ENCODE measurements at regions not wholly inside any gene's neighbourhood (a gene's known extent, or its start where the extent isn't known, plus 50 kb on each side); places are given as distances from the start of the nearest gene placed in this dataset.
"Not testable (repeated sequence)": the region's sequence is repeated elsewhere in the genome, so short reads cannot be mapped to it uniquely, and the experiment has no call there.

DNA sequence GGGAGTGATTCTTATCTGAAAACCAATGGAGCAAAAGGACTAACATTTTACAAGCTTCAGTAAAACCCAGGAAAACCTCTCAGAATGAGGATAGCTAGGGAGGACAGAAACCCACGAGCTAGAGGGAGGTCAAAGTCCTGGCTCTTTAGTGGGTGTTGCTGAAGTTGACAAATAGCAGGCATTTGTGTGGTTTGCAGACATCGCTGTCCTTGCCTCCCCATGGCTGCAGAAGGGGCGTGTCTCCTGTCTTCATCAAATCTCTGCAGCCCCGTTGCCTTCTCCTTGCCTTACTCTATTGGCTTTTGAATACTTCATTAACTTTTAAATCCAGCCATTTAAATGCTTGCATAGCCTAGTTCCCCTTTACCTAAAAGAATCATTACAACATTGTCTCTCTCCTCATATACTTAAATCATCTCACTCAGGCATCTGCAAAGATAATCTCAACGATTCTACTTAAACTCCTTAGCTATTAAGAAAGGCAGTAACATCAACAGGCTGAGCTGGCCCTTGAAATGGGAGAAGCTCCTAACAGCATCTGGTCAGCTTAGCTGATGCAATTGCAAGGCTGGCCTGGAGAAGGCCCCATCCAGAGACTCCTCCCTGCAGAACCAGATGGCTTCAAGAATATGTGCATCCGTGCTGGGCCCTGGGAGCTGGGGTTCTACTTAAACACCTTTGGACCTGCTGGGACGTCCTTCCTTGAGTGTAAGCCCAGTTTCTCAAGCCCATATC lies 152.8 kb upstream of the TAS2R1 start:
- no peak for DNase-seq

DNA sequence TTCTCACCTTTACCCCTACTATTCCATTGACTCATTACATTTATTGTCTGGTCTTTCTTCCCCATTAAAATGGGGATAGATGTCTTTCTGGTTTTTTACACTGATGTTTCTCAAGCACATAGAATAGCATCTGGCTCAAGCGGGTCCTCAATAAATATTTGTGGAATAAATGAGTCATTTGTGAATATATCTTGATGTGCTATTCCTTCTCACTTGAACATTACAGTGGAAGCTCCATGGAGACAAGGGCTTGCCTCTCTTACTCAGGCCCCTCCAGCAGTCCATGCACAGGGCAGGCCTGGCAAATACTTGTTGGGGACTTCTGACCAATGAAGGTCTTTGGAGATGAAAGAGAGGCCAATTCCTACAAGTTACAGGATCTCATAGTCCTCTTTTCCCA lies 151.7 kb upstream of the TAS2R1 start:
- no peak for DNase-seq

DNA sequence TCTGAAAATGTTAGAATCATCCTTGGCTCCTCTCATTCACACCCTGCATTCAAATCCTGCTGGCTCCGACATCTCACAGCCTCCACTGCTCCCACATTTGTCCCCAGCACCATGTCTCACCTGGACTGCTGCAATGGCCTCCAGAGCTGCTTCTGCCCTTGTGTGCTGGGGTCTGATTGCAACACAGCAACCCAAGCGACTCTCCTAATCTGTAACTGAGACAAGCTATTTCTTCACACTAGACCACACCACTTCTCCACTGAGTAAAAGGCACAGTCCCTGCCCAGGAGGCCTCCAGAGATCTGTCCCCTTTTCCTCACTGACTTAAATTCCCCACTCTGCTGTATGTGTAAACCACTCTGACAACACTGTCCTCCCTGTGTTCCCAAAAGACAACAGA lies 151.1 kb upstream of the TAS2R1 start:
- no peak for DNase-seq

DNA sequence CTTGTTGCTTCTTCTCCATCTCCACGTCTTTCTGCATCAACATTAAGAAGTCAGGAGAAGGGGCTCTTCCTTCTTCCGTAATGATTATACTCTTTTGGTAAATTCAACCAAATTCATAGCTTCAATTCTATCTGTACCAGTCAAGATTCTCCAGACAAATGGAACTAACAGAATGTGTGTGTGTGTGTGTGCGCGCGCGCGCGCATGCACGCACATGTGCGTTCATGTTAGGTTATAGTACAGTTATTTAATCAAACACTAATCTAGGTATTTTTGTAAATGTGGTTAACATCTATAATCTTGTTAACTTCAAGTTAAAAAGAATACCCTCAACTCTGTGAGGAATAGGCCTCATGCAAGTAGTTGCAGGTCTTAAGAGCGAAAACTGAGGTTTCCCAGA lies 150.3 kb upstream of the TAS2R1 start:
- no peak for DNase-seq

DNA sequence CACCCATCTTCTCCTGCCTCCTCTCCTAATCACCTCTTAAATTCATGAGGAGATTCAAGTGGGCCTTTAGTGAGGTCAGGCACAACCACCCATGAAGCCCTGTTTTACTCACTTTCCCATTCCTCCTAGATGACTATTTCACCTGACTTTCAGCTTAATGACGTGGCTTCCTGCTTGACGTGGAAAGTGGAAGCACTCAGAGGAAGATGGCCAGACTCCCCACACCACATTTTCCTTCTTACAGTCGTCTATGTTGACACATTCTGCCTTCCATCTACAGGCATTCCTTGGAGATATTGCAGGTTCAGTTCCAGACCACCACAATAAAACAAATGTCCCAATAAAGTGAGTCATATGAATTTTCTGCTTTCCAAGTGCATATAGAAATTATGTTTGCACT lies 146.4 kb upstream of the TAS2R1 start:
- no peak for DNase-seq

DNA sequence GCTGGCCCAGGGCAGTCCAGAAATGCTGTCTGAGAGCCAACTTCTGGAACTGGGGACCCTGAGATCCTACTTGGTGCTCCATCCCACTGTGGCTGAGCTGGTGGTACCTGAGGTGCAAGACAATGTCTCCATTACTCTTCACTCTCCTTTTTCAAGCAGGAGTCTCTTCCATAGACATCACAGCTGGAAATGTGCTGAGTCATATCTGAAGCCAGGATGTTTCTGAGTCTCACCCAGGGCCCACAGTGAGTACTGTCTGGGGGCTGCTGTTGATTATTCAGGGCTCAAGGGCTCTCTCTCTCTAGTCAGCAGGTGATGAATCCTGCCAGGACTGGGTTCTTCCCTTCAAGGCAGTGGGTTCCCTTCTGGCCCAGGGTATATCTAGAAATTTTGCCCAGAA lies 145.2 kb upstream of the TAS2R1 start:
- DNase-seq = no peak

DNA sequence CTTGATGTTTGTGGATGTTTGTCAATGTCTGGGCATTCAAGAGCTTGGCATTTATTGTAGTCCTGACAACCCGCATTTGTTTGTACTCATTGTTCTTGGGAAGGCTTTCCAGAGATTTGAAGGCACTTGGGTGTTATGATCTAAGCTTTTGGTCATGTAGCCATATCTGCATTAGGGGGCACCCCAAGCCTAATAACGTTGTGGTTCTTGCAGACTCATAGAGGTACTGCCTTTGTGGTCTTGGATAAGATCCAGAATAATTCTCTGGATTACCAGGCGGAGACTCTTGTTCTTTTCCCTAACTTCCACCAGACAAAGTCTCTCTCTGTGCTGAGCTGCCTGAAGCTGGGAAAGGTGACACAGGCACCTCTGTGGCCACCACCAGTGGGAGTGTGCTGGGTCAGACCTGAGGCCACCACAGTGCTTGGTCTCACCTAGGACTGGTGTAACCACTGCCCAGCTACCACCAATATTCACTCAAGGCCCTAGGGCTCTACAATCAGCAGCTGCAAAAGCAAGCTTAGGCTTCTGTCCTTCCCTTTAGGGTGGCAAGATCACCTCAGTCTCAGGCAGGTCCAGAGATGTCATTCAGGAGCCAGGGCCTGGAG lies 144.4 kb upstream of the TAS2R1 start:
- no peak for DNase-seq

DNA sequence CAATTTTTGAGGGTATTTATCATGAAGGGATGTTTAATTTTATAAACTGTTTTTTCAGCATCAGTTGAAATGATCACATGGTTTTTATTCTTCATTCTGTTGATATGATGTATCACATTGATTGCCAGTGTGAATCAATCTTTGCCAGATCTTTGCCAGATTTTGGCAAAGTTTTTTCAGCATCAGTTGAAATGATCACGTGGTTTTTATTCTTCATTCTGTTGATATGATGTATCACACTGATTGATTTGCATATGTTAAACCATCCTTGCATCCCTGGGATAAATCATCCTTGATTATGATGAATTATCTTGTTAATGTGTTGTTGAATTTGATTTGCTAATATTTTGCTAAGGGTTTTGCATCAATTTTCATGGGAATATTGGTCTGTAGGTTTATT lies 140.9 kb upstream of the TAS2R1 start:
- no peak for DNase-seq

DNA sequence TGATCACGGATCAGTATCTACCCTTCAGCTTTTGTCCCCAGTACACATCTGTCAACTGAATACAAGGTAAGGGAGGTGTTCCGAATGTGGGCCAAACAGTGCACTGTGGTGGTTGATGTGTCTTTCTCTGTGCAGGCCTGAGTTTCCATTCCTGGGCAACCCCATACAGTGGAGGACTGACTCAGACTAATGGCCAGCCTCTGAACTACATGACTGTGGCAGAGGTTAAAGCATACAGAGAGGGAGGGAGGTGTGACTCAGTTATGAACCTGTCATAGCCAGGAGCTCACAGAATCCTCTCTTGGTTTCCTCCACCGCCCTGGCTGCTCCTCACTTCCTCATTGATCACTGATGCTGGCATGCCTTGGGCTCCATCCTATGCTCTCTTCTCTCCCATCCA lies 136.4 kb upstream of the TAS2R1 start:
- DNase-seq = no peak

DNA sequence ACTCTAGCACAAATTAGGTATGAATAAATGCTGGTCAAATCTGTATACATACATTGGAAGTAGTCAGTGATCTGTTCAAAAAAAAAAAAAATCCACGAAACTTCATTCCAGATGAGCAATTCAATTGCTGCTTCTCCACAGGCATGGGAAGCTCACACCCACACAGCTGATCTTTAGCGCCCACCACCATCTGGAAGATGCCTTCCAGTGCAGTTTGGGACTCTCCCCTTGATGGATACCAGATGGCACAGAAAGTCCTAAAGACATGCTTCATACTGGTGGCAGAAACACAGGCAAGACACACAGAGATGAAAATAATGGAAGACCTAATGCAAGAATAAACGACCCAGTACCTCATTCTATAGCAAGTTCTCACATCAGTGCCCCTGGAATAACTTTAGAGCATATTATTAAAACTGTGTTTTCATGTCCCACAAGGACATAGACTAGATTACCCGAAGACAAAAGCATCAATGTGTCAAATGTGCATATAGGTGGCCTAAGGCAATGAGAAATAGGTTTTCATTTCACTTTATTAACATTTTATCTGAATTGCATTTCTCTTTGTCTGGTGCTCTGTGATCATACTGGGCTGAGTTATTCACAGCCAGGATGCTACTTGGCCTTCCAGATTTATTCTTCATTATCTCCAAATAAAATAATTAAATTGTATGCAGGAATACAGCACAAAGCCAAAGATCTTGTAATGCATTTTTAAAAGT lies 135.4 kb upstream of the TAS2R1 start:
- DNase-seq = no peak

DNA sequence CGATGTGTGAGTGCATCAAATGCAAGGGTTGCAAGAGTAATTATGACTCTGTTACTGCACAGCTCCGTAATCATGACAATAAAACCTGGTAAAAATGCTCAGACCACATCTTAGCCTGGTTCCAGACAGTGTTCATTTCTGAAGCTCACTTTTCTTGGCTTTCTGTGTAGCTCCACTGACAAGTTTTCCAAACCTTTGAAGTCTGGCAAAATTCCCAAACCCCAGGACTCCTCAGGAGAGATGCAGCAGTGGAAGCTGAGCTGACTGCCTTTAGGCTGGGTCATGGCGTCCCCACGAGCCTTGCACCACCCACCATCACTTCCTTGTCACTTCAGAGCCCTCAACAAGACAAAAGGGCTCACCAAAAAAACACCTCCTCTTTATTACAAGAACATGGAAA lies 131.6 kb upstream of the TAS2R1 start:
- DNase-seq = no peak

DNA sequence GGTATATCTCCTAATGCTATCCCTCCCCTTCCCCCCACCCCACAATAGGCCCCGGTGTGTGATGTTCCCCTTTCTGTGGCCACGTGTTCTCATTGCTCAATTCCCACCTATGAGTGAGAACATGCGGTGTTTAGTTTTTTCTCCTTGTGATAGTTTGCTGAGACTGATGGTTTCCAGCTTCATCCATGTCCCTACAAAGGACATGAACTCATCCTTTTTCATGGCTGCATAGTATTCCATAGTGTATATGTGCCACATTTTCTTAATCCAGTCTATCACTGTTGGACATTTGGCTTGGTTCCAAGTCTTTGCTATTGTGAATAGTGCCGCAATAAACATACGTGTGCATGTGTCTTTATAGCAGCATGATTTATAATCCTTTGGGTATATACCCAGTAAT lies 122.5 kb upstream of the TAS2R1 start:
- not testable (repeated sequence) for DNase-seq

DNA sequence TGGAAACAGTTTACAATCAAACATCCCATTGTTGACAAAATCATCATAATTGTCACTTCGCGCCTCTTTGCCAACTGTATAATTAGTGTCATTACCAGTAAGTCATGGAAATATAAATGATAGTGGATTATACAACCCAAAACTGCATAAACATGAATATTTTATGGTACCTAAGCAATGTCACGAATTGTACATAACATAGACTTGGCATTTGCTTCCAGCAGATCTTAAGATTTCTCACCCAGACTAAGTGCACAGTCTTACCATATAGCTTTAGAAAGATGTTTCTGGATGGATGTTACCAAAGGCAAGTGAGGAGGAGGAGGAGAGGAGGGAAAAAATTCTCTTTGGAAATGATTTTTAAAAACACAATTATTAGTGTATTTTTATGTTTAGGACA lies 113.4 kb upstream of the TAS2R1 start:
- DNase-seq = no peak

DNA sequence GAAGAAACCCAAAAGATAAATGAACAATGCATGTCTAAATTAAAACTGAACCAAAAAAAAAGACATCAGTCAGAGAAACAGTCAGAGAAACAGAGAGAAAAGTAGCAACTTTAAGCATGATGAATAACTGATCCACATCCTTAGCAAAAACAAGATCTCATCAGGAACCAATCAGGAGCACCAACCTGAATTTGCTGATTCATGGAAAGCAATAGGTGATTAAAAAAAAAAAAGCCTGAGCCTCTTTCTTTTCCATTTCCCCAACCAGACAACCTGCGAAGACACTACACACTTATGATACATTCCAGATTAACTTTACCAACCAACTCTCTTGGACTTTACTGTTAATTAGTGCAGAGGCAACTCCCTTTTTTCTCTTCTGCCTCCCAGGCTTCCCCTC lies 112.7 kb upstream of the TAS2R1 start:
- DNase-seq = no peak

DNA sequence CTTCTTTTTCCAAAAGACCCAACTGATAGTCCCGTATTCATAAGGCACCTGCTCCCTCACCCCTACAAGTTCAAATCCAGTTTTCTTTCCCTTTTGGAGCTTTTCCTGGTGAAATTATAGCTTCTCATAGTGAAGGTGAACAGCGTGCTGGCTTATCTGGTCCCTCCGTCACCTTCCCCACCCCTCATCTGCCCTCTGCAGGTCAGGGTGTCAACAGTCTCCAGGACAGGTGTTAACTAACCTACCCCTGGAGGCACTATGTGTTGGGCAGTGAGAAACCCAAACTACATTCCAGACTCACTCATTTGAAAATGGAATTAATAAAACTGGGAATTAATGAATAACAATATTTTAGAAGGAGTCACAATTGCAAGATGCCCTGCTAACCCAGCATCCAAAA lies 109.0 kb upstream of the TAS2R1 start:
- DNase-seq = no peak

DNA sequence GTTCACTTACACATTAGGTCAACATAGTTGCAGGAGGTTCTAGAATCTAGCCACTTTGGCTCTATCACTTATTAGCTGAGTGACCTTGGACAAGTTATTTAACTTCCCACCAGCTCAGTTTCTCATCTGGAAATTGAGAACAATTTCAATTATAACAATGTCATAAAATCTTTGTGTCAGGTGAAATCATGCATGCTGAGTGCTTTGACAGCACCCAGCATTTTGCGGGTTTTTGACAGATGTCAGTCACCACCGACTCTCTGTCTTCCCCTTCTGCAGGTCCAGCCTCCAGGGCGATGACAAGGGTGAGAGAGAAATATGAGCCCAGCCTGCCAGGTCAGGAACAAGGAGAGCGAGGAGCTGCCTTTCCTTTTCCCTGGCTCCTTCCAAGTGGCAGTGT lies 107.1 kb upstream of the TAS2R1 start:
- DNase-seq = no peak

DNA sequence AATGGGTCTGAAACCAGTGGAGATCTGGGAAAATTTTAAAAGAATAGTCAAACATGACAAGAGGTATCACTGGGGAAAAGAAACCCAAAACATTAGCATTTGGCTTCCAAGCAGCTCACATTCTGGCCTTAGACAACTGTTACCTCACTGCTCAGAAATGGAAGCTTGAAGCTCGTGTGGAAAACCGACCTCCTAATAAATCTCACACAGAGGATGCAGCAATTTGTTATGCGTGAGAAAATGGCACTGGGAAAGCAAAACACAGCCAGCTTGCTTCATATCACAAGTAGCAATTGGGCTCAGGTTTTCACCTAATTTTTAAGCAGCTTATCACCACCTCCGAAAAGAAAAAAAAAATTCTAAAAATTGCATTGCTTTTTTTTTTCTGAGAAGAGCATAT lies 103.3 kb upstream of the TAS2R1 start:
- DNase-seq = no peak

DNA sequence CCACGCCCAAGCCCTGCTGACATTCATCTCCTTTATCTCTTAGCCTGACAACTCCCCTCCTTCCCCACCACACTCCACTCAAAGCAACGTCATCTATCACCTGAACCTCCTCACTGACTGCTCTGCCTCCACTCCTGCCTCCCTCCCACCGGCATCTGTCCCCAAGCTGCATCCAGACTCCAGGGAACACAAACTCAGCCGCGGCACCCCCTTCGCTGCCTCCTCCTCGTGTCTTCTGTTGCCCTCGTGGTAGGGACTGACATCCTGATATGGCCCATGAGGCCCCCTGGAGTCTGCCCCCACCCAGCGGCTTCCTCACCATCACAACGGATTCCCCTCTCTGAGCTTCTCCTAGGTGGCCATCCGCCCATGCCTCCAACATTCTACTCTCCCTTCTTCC lies 101.0 kb upstream of the TAS2R1 start:
- DNase-seq = no peak

DNA sequence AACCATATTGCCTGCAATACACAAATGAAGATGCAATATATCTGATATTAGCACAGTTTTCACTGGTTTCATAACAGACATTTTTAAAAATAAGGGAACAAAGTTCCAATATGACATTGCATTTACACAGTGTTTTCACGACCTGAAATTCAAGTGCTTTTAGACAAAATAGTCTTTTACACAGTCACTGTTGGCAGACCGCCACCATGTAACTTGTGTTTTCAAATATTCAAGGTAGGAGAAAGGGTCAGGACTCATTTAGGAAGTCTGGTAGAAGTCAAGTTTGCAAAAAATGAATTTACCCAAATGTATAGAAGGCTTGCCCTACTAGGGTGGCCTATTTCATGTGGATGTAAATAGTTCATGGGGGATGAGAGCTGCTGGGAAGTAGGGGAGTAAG lies 98.1 kb upstream of the TAS2R1 start:
- no peak for DNase-seq

DNA sequence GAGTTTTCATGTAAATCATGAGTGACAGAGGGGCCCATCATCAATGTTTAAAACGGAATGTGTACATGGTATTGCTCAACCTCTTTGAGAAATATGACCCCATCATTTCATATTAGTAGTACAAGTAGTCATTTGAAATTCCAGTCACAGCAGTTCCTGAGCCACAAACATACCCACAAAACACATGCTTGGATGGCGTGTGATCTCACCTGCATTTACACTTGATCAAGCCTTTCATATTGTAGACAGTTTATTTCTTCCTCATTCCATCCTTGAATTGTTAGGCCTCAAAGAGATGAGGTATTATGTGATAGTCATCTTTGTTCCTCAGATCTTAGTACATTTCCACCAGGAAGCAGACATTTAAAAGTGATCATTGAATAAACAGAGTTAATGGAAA lies 96.8 kb upstream of the TAS2R1 start:
- DNase-seq = no peak

DNA sequence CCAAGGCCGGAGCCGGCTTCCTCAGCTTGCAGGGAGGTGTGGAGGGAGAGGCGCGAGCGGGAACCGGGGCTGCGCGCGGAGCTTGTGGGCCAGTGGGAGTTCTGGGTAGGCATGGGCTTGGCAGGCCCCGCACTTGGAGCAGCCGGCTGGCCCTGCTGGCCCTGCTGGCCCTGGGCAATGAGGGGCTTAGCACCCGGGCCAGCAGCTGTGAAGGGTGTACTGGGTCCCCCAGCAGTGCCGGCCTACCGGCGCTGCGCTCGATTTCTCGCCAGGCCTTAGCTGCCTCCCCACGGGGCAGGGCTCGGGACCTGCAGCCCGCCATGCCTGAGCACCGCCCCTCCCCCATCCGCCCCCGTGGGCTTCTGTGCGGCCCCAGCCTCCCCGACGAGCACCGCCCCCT lies 95.1 kb upstream of the TAS2R1 start:
- not testable (repeated sequence) for DNase-seq

DNA sequence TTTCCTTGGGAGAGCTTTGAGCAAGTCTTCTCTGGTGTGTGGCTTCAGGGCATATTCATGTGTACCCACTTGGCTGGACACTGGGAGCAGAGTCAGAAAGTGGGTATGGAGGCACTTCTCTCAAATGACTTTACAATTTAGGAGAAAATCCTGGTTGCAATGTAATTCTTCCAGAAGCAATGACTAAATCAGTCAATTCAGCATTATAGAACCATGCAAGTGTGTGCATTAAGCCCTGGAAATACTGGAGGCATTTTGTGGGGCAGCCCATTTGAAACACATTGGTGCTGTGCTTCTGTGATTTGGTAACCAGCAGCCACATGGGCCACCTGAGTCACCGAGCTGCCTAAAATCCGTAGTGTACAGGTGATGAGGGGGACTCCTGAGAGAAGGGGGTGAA lies 94.6 kb upstream of the TAS2R1 start:
- no peak for DNase-seq

DNA sequence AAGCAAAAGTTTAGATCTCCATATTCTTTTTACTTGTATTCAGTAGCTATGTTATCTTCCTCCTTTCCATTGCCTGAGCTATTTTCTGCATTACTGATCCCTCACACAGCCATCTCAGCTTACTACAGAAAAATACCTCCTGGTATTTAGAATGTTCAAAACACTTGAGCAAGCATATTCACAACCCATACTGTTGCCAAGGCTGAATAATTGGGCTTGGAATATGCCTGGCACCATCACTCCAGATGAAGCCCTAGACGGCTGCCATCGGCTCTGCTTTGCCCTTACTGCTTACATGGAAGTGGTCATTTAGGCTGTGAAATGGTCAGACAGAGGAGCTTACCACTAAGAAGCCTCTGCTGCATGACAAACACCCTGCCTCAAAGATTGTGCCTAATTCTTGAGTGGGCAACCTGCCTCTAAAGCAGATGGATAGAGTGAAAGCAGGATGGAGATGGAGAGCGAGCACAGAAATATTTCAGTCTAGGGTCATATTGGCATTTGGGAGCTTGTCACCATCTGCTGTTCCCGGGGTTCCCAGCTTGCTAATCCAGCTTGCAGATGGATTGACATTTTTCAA lies 92.5 kb upstream of the TAS2R1 start:
- no peak for DNase-seq

DNA sequence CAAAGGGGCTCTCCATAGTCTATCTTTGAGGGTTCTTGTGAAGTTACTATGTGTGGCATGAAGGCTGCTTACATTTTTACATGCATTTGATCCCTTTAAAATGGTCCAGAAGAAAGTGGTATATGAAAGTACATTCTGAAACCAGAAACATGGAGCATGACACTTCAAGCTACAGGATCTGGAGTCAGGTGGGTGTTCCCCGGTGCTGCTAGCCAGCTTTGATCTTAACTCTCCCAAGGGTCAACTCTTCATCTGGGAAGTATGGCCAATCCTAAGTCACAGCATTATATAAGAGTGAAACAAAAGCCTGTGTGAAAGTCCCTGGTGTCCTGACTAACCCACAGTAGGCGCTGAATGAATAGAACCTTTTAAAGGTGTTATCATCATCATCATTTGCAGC lies 91.0 kb upstream of the TAS2R1 start:
- DNase-seq = no peak

Data from stimulated activated CD4-positive, alpha-beta T cell treated with anti-CD3 and anti-CD28 coated beads, Interleukin-2, amount 100 ng/mL, for 24 hours (primary cell).